NCI-H1436 (cell line): ENCODE measurements at regions not wholly inside any gene's neighbourhood (a gene's known extent, or its start where the extent isn't known, plus 50 kb on each side); places are given as distances from the start of the nearest gene placed in this dataset.

Source experiments
- DNase-seq: peaks from one replicate; lab custom pipeline; 2025; lab: John Stamatoyannopoulos, UW

DNA sequence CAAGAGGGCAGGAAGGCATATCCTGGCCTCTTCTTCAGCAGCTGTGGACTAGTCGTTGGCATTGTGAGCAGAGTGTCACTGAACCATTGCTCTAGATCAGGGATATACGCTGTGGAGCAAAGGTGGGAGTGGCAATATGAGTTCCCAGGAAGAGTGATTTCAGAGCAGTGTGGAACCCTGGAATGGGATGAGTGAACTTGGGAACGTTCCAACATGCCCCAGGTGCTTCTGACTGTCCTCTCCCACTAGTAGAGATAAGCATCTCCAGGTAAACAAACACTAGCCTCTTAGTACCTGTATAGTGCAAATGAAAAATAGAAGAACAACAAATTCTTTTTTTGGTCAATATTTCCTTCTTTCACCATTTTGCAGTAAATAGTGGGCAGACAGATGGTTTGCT is 123.6 kb upstream of the VEPH1 start:
- no peak for DNase-seq

DNA sequence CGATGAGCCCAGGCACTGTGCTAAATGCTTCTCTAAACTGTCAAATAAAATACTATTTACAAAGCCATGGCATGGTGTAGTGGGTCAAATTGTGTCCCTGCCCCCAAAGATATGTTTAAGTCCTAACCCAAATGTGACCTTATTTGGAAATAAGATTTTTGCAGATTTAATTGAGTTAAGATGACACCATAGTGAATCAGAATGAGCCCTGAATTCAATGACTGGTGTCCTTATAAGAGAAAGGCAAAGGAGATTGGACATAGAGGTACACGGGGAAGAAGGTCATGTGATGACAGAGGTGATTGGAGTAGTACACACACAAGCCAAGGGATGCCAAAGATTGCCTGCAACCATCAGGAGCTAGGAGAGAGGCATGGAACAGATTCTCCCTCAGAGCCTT is 121.6 kb upstream of the VEPH1 start:
- no peak for DNase-seq

DNA sequence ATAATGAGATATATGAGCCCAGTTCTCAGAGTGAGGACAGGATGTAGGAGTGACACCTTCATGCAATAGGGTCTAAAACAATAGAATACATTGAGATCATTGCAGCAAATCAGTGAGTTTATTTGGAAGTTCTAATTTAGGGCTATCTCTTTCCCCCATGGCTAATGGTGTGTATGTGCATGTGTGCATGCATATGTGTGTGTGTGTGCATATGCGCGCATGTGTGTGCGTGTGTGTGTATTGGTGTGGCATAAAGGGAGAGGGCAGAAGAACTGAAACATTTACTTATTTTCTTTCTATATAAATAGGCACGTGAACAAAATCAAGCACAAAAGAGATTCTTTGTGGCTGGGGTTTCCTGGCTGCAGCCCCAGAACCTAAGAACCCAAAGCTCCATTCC is 115.7 kb upstream of the VEPH1 start:
- no peak for DNase-seq

DNA sequence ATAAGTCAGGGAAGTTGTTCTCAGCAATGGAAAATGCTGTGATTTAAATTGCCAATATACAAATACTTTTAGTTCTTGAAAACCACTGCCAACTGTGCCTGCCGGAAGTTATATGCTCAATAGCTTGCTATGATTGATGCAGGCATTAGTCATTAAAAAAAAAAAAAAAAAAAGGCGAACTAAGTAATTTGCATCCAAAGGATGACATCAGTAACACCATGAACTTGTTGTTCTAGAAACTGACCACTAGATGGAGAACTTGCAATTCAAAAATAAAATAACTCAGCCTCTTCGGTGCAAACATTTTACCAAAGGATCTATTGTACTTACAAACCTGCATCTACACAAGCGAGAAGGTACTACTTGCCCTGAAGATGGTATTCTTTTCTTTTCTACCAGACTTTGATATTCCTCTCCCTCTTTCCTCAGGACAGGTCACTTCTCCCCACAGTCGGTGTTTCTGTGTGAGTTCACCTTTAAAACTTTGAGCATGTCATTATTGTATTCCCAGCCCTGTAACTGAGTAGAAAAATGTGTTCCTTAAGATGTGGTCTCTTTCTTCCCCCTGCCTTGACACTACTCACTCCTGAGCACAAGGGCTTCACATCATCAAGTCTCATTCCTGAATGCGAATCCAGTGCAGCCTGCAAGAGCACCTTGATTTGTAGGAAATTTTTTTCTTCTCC is 115.0 kb upstream of the VEPH1 start:
- DNase-seq = peak; percentile 40

DNA sequence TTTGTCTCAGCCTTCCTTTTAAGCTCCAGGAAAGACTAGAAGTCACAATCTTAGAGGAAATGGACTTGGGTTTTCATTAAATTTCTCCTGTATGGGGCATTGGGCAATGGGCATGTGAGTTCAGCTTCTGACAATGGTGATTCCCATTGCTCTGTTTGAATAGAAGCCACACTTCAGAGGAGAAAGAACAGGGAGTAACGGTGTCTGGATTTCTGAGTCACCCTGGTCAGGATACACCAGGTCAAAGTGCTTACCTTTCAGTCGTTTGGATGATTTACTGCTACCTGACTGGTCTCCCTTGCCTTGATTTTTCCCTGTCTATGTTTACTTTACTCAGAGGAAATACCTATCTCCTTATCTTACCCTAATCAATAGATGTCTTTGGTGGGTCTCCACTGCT is 111.7 kb upstream of the VEPH1 start:
- no peak for DNase-seq

DNA sequence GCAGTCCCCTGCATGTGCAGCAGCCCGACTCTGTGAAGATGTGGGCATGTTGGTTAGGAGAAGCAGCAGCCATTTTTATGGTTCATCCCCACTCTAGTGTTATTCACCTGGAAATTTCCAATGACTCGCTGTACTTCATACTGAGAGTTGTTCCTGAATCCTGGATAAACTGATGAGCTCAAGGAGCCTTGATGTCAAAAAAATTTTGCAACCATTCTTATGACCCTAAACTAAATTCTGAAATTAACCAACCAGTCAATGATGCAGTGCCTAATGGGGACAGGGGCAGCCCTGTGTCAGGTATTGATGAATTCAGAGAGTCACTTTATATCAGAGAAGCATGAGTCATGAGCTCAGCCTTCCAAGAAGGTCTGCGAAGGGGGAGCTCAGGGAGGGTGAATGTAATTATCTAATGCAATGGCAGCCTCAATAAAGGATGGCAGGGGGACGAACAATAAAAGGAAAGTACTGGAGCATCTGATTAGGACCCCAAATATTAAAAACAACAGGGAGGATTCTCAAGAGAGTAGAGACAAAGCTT is 108.4 kb upstream of the VEPH1 start:
- no peak for DNase-seq

DNA sequence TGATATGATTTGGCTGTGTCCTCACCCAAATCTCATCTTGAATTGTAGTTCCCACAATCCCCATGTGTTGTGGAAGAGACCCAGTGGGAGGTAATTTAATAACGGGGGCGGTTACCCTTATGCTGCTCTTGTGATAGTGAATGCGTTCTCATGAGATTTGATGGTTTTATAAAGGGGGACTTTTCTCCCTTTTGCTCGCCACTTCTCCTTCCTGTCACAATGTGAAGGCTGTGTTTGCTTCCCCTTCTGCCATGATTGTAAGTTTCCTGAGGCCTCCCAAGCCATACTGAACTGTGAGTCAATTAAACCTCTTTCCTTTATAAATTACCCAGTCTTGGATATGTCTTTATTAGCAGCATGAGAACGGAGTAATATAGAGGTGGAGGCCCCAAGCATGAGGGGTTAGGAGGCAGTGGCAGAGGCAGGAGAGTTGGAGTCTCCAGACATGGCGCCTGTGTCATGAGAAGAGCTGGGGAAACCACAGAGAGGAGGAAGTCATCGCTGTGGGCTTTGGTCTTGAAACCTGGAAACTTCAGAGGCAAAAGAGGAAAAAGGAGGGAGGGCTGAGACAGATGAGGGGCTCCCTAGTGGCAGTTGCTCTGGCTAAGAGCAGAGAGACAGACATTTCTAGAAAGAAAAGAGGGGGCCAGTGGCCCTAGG is 107.8 kb upstream of the VEPH1 start:
- DNase-seq = no peak

DNA sequence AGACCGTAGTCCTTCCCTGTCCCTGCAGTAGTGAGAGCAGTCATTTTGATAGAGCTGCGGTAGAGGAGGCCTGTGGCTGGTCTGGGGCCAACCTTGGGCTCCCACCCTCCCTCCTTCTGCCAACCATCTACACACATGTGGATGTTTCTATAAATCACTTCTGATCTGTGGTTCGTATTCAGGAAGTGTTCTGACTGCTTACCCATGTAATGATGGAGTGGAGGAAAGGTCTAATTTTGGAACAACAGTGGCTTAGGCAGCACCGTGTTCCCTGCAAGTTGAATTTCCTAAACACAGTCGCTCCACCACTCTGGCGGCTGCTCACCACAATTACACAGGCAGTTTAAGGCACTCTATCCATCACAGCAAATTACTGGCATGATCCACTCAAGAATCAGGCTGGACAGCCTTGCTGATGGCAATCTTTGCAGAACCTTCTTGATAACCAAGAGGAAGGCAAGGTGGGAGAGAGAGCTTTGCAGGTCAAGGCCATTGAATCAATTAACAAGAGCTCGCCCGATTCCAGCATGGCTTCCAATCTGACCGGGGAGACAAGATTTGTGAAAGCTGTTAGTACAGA is 104.7 kb upstream of the VEPH1 start:
- no peak for DNase-seq

DNA sequence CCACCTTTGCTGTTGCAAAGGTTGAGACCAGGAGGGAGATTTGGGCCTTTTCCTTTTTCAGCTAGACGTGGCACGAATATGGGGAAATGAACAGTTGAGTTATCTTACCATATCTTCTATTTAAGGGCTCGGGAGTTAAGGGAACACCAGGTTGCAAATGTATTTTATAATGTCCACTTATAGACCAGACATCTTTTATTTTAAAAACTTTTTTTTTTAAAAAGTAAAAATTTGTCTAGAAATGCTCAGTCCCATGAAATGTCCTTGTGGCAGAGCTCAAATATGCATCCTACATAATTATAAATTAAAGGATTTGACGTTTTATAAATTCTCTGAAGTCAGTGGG is 103.6 kb upstream of the VEPH1 start:
- no peak for DNase-seq

DNA sequence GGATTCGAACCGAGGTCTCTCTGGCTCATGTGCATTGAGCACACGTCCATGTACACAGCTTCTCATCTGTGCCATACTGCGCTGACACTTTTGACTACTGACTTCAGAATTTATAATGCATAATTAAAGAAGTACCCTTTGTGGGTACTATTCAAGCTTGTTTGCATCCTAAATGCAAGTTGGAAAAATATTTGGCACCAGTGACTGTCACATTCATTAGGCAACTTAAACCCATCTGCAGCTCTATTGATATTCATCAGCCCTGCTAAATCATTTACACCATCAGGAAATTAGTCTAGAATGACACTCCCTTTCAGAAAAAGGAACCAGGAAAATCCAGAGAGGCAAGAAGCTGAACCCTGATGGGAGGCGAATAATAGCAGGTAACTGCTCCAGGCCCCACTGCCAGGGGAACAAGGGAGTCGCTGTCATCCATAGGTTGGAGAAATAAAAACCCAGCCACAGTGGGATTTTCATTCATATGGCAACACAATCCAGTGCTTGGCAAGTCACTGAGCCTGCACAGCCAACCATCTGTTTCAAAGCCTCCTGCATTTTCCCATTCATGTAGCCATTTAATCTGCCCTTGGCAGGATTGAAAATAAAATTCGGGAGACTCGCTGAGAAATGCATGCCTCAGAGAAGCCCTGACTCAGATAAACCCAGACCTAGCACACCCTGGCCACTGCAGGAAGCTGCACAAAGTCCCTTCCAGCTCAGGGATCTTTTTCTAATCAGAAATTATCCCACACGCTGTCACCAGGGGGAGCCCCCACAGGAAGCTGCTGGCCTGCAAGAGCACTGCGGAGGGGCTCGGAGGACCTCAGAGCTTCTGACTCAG is 103.0 kb upstream of the VEPH1 start:
- peak; percentile 21 for DNase-seq

DNA sequence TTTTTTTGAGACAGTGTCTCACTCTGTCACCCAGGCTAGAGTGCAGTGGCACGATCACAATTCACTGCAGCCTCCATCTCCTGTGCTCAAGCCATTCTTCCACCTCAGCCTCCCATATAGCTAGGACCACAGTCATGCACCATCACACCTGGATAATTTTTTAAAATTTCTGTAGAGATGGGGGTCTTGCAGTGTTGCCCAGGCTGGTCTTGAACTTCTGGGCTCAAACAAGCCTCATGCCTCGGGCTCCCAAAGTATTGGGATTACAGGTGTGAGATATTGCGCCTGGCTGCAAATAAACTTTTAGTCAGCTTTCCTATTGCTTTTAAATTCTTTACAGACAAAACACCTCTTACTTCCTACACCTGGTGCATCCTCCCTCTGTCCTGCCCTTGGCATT is 102.1 kb upstream of the VEPH1 start:
- DNase-seq = no peak

DNA sequence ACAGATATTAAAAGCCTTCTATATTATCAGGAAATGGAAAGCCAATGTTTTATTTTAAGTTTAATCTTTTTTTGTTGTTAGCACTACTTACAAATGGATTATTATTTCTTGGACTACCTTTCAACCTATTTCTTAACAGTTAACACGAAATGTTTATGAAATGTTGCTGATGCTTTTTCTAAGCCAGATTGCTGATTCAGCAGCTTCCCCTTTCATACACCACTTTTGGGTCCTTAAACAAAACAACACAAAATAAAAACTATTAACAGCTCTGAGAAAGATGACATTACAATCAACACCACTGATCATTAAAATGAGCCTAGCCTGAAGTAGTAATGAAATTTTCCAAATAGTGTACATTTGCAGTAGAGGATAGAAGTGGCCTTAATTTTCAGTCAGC is 99.2 kb upstream of the VEPH1 start:
- DNase-seq = no peak

DNA sequence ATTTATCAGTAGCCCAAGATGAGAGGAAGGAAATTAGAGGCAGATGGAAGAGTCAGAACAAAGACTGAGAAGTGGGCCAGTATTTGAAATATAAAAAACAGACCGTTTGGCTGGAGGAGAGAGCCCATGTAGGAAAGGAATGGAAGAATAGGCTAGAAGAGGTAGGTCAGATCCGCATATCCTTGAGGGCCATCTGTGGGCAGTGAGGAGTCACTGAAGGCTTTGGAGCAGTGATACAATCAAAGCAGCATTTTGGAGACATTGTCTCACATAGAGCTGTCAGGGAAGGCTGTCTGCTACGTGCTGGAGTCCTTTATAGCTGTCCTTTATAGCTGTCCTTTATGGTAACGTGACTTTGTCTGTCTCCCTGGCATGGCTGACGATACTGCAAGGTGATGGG is 92.0 kb upstream of the VEPH1 start:
- DNase-seq = no peak

DNA sequence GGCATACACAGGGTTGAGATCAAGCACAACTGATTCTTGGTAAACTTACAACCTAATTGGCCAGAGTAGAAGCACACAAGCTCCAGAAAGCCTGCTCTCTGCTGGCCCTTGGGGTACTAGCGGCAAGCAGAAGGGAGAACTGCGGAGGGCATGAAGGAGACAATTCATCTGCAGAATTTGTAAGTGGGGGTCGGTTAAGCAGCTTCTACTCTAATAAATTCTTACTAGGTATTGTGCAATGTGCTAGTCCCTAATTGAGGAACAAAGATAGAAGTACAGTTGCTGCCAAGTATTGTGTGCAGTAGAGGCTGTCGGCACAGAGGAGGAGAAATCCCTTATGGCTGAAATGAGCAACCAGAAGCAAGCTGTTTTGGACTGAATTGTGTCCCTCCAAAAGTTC is 91.2 kb upstream of the VEPH1 start:
- no peak for DNase-seq

DNA sequence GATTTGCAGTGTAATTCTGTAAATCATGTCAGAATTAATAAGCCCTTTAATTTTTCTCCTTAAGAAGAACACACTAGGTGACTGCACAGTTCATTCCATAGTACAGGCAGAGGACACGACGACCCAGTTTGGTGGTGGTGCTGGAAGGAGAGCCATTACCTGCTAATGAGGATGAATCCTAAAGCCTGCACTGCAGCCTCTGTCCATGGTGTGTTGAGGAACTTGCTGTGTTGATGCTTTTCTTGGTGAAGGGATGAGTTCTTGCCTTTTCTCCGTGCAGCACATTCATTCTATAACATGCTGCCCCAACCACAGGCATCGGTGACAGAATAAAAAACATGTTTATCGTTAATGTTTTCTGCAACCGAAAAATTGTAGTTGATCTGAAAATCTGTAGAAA is 89.6 kb upstream of the VEPH1 start:
- no peak for DNase-seq

DNA sequence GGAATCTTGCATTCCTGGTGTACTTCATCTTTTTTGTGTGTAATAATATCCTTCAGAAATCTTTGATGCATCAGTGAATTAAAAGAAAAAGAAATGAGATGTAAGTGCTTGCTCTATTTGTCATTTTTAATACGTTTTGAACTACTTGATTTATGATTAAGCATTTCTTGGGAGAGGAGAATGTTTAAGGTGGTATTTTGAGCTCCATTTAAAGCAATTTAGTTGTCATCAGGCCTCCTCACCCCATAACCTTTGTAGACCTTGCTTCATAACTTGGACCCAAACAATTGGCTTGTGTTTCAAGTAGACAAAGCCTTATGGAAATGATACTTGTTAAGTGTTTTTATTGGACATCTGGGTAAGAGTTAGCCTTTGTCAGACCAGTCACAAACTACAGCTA is 87.1 kb upstream of the VEPH1 start:
- DNase-seq = no peak

DNA sequence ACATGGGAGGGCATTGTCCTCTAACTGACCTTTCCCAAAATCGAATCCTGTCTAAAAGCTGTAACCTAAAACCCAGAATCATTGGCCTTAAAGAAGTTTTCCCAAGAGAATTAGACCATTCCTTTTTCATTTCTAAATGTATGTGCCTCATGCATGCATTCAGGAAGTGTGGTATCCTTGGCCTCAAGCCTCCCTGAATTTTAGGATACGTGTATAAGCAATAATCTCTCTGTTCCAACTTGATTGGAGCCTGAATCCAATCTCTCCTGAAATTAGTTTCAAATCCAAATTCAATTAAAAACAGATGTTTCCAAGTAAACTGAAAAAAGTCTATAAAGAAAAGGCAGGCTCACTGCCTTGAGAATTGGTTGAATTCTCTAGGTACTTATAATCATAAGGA is 86.0 kb upstream of the VEPH1 start:
- no peak for DNase-seq

DNA sequence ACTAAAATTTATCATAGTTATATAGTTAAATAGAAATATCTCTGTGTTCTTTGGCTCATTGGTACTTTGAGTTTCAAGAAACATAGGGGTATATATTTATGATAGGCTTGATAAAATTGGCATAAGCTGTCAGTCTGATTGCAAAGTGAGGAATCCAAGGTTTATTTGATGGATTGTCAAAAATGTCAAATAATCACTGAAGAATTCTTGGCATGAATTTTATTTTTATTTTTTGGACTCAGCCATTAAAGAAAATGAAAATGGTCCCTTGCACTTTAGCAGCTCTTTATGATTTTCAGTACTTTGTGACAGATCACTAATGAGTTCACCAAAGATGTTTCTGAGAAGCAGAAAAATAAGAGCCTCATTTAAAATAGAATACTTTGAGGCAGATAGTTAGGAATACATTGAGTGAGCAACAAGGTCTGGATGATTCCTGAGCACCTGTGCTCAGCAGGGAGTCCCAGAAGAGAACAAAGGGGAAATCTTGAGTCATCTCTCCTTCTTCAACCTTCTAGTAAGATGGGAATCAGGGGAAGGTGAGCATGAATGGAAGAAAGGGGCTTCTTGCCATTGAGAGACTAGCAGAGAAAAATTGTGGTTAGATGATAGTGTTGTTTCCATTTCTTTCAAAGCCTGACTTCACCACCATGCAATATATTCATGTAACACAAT is 85.3 kb upstream of the VEPH1 start:
- DNase-seq = no peak

DNA sequence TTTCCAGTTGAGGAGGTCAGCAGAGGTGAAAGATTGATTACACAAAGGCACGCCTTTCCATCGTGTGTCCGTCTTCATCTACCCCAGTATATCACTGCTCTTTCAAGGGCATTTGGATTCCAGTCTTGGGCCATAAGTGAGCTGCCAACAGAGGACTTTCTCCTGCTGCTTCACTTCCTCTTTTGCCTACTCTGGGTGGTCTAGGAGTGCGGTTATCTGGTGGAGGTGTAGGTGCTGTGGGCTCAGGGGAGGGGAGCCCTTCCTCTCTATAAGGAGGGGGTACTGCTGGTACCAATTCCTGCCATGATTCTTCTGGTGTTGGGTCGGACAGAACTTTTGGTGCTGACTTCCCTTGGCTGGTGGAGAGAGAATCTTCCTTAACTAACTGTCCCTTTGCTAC is 83.1 kb upstream of the VEPH1 start:
- DNase-seq = no peak

DNA sequence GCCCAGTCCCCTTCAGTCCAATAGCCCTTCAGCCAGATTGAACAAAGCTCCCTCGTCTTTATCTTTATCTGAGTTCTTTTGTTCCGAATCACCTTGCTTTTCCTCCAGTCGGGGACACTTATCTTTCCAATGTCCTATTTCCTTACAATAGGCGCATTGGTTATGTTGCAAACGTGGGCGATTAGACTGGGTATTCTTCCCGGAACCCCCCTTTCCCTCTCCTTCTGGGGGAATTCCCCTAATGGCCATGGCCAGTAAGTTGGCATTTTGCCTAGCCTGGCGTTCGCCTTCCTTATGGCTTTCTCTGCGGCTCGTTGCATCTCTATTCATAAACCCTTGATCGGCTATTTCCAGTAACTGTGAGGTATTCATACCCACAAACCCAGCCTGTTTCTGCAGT is 82.2 kb upstream of the VEPH1 start:
- DNase-seq = no peak

DNA sequence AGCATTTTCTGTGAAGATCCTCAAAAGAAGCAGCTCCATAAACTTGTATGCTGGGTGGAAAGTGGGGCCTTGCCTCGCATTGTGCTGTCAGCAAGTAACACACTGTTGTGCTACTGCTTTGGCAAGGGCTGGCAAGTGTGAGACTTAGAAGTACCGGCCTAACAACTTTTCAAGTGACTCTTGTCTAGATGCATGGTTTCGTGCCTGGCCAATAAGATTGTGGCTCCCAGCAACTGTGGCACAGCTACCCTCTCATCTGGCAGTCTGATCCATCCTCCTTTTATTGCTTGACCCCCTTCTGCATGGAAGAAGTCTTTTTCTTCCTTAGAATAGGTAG is 79.4 kb upstream of the VEPH1 start:
- no peak for DNase-seq

DNA sequence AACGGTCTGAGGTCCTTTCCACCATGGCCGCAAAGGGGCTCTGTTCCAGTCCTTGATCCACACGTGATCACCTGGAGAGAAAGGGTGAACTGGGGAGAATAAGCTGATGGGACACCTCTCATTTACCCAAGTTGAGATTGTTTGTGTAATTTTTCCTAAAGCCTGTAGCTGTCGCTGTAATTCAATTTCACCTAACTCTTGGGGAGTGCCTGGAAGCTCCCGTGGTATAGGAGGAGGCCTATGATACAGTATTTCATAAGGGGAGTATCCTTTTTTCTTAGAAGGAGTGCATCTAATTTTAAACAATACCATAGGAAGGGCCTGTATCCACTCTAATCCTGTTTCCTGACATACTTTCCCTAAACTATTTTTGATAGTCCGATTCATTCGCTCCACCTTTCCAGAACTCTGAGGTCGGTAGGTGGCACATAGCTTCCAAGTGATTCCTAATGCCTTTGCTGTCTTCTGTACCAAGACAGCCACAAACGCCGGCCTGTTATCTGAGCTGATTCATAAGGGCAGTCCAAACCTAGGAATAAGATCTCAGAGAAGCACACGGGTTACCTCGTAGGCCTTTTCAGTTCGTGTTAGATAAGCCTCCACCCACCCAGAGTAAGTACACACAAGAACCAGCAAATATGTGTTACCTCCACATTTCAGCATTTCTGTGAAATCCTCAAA is 78.9 kb upstream of the VEPH1 start:
- DNase-seq = peak; percentile 6
